ENCODE measurements at regions not wholly inside any gene's neighbourhood (a gene's known extent, or its start where the extent isn't known, plus 50 kb on each side); places are given as distances from the start of the nearest gene placed in this dataset.

- Histone ChIP-seq H2AFZ (ENCODE audit: low read length) (no peak overlapping the region), H3K36me3 (replicated peaks in 1 of 2; ENCODE audit: control insufficient read depth in 2 of 2, insufficient read depth in 2 of 2, low read length in 2 of 2) (no peaks in the 10 kb centered on the region), H4K8ac (ENCODE audit: low read depth, low read length) (no peak overlapping the region), H3K27ac (replicated peaks; ENCODE audit: low read length) (no peak overlapping the region), H3K4me1 (ENCODE audit: control insufficient read depth in 2 of 2, insufficient read depth in 1 of 2, low read depth in 1 of 2, low read length in 2 of 2) (peaks cover 2 to 3% of the 10 kb centered on the region in 2 donors), H3K9me3 (replicated peaks in 1 of 2; ENCODE audit: control insufficient read depth in 2 of 2, insufficient read depth in 1 of 2, low read depth in 1 of 2, low read length in 2 of 2) (peaks cover 3 to 21% of the 10 kb centered on the region in 2 donors), H3K27me3 (ENCODE audit: control insufficient read depth in 3 of 3, insufficient read depth in 3 of 3, low read depth in 1 of 3, low read length in 3 of 3) (no peaks in the 10 kb centered on the region), H3K4me3 (ENCODE audit: low read length in 2 of 2) (no peak overlapping the region), H2BK120ac (ENCODE audit: low read depth, low read length) (no peak overlapping the region), H3K4me2 (ENCODE audit: insufficient read depth, low read length, poor library complexity, severe bottlenecking) (no peak overlapping the region), H2AK5ac (ENCODE audit: low read depth, low read length) (no peak overlapping the region), H3K14ac (ENCODE audit: low read length) (no peak overlapping the region), H2BK15ac (ENCODE audit: low read length) (no peak overlapping the region), H3K9ac (ENCODE audit: low read depth, low read length, poor library complexity) (no peak overlapping the region), H3K18ac (ENCODE audit: low read length) (no peak overlapping the region), H3K4ac (ENCODE audit: low read length) (no peak overlapping the region), H2BK12ac (ENCODE audit: low read length) (no peak overlapping the region), H3K23ac (ENCODE audit: low read depth, low read length, poor library complexity) (no peak overlapping the region), H2BK5ac (ENCODE audit: low read length) (no peak overlapping the region), H4K91ac (ENCODE audit: low read depth, low read length, poor library complexity) (no peak overlapping the region), H3K79me1 (ENCODE audit: low read depth, low read length) (no peaks in the 10 kb centered on the region)
- DNase-seq (ENCODE audit: low spot score), result no peak
Observed at GRCh38 chr4:182068920-182069319, 174.3 kb upstream of the TENM3 start.

GRCh38 chr4:182073278-182073677 lies 169.9 kb upstream of the TENM3 start:
- no peak for DNase-seq (ENCODE audit: low spot score)
- no peak overlapping the region for H3K14ac ChIP-seq (ENCODE audit: low read length)
- H2AK5ac ChIP-seq (ENCODE audit: low read depth, low read length), result no peak overlapping the region
- H4K8ac ChIP-seq (ENCODE audit: low read depth, low read length), result no peak overlapping the region
- no peaks in the 10 kb centered on the region for H3K79me1 ChIP-seq (ENCODE audit: low read depth, low read length)
- peaks cover 3 to 20% of the 10 kb centered on the region in 2 donors for H3K9me3 ChIP-seq (replicated peaks in 1 of 2; ENCODE audit: control insufficient read depth in 2 of 2, insufficient read depth in 1 of 2, low read depth in 1 of 2, low read length in 2 of 2)
- no peak overlapping the region for H2BK5ac ChIP-seq (ENCODE audit: low read length)
- H3K4ac ChIP-seq (ENCODE audit: low read length), result no peak overlapping the region
- peaks cover 0 to 11% of the 10 kb centered on the region in 2 donors for H3K4me1 ChIP-seq (ENCODE audit: control insufficient read depth in 2 of 2, insufficient read depth in 1 of 2, low read depth in 1 of 2, low read length in 2 of 2)
- no CpG with 5 or more reads among the region's 3 CpGs for WGBS, 2 donors (ENCODE audit: extremely low coverage in 2 of 2, insufficient read length in 2 of 2, insufficient replicate concordance in 1 of 2)
- no peak overlapping the region for H3K18ac ChIP-seq (ENCODE audit: low read length)
- no peak overlapping the region for H2BK15ac ChIP-seq (ENCODE audit: low read length)
- no peaks in the 10 kb centered on the region for H3K27me3 ChIP-seq (ENCODE audit: control insufficient read depth in 3 of 3, insufficient read depth in 3 of 3, low read depth in 1 of 3, low read length in 3 of 3)
- no peak overlapping the region for H3K4me3 ChIP-seq (ENCODE audit: low read length in 2 of 2)
- H2AFZ ChIP-seq (ENCODE audit: low read length), result no peak overlapping the region
- no peaks in the 10 kb centered on the region for H3K36me3 ChIP-seq (replicated peaks in 1 of 2; ENCODE audit: control insufficient read depth in 2 of 2, insufficient read depth in 2 of 2, low read length in 2 of 2)
- H2BK12ac ChIP-seq (ENCODE audit: low read length), result no peak overlapping the region
- H4K91ac ChIP-seq (ENCODE audit: low read depth, low read length, poor library complexity), result no peak overlapping the region
- no peak overlapping the region for H3K27ac ChIP-seq (replicated peaks; ENCODE audit: low read length)
- no peak overlapping the region for H3K23ac ChIP-seq (ENCODE audit: low read depth, low read length, poor library complexity)
- H3K4me2 ChIP-seq (ENCODE audit: insufficient read depth, low read length, poor library complexity, severe bottlenecking), result no peak overlapping the region
- H2BK120ac ChIP-seq (ENCODE audit: low read depth, low read length), result no peak overlapping the region
- H3K9ac ChIP-seq (ENCODE audit: low read depth, low read length, poor library complexity), result no peak overlapping the region

GRCh38 chr4:182074139-182074538 lies 169.1 kb upstream of the TENM3 start:
- no peak overlapping the region for H2BK120ac ChIP-seq (ENCODE audit: low read depth, low read length)
- no peak overlapping the region for H3K4me3 ChIP-seq (ENCODE audit: low read length in 2 of 2)
- H3K9ac ChIP-seq (ENCODE audit: low read depth, low read length, poor library complexity), result no peak overlapping the region
- no peak overlapping the region for H3K14ac ChIP-seq (ENCODE audit: low read length)
- DNase-seq (ENCODE audit: low spot score), result no peak
- H3K27me3 ChIP-seq (ENCODE audit: control insufficient read depth in 3 of 3, insufficient read depth in 3 of 3, low read depth in 1 of 3, low read length in 3 of 3), result no peaks in the 10 kb centered on the region
- peak overlapping the region; percentile 78 for H3K27ac ChIP-seq (replicated peaks; ENCODE audit: low read length)
- no CpG with 5 or more reads among the region's 3 CpGs for WGBS, 2 donors (ENCODE audit: extremely low coverage in 2 of 2, insufficient read length in 2 of 2, insufficient replicate concordance in 1 of 2)
- H2AFZ ChIP-seq (ENCODE audit: low read length), result no peak overlapping the region
- H3K36me3 ChIP-seq (replicated peaks in 1 of 2; ENCODE audit: control insufficient read depth in 2 of 2, insufficient read depth in 2 of 2, low read length in 2 of 2), result no peaks in the 10 kb centered on the region
- H3K4me2 ChIP-seq (ENCODE audit: insufficient read depth, low read length, poor library complexity, severe bottlenecking), result no peak overlapping the region
- H2BK5ac ChIP-seq (ENCODE audit: low read length), result no peak overlapping the region
- no peaks in the 10 kb centered on the region for H3K79me1 ChIP-seq (ENCODE audit: low read depth, low read length)
- no peak overlapping the region for H2BK15ac ChIP-seq (ENCODE audit: low read length)
- H4K8ac ChIP-seq (ENCODE audit: low read depth, low read length), result no peak overlapping the region
- peaks cover 0 to 11% of the 10 kb centered on the region in 2 donors for H3K4me1 ChIP-seq (ENCODE audit: control insufficient read depth in 2 of 2, insufficient read depth in 1 of 2, low read depth in 1 of 2, low read length in 2 of 2)
- H3K23ac ChIP-seq (ENCODE audit: low read depth, low read length, poor library complexity), result no peak overlapping the region
- H3K18ac ChIP-seq (ENCODE audit: low read length), result peak overlapping the region; percentile 1
- no peak overlapping the region for H2AK5ac ChIP-seq (ENCODE audit: low read depth, low read length)
- H3K4ac ChIP-seq (ENCODE audit: low read length), result no peak overlapping the region
- H4K91ac ChIP-seq (ENCODE audit: low read depth, low read length, poor library complexity), result no peak overlapping the region
- H3K9me3 ChIP-seq (replicated peaks in 1 of 2; ENCODE audit: control insufficient read depth in 2 of 2, insufficient read depth in 1 of 2, low read depth in 1 of 2, low read length in 2 of 2), result peaks cover 3 to 20% of the 10 kb centered on the region in 2 donors
- no peak overlapping the region for H2BK12ac ChIP-seq (ENCODE audit: low read length)

GRCh38 chr4:182074810-182075209 lies 168.4 kb upstream of the TENM3 start:
- no peak overlapping the region for H3K9ac ChIP-seq (ENCODE audit: low read depth, low read length, poor library complexity)
- no peak overlapping the region for H2AFZ ChIP-seq (ENCODE audit: low read length)
- H2BK5ac ChIP-seq (ENCODE audit: low read length), result no peak overlapping the region
- H3K36me3 ChIP-seq (replicated peaks in 1 of 2; ENCODE audit: control insufficient read depth in 2 of 2, insufficient read depth in 2 of 2, low read length in 2 of 2), result peaks cover 0 to 5% of the 10 kb centered on the region in 2 donors
- H4K91ac ChIP-seq (ENCODE audit: low read depth, low read length, poor library complexity), result no peak overlapping the region
- no peak overlapping the region for H3K4me2 ChIP-seq (ENCODE audit: insufficient read depth, low read length, poor library complexity, severe bottlenecking)
- H3K14ac ChIP-seq (ENCODE audit: low read length), result no peak overlapping the region
- H2BK15ac ChIP-seq (ENCODE audit: low read length), result no peak overlapping the region
- H3K27me3 ChIP-seq (ENCODE audit: control insufficient read depth in 3 of 3, insufficient read depth in 3 of 3, low read depth in 1 of 3, low read length in 3 of 3), result no peaks in the 10 kb centered on the region
- H3K4ac ChIP-seq (ENCODE audit: low read length), result no peak overlapping the region
- no peak overlapping the region for H3K18ac ChIP-seq (ENCODE audit: low read length)
- no CpG with 5 or more reads among the region's 6 CpGs for WGBS, 2 donors (ENCODE audit: extremely low coverage in 2 of 2, insufficient read length in 2 of 2, insufficient replicate concordance in 1 of 2)
- H2BK12ac ChIP-seq (ENCODE audit: low read length), result no peak overlapping the region
- H3K9me3 ChIP-seq (replicated peaks in 1 of 2; ENCODE audit: control insufficient read depth in 2 of 2, insufficient read depth in 1 of 2, low read depth in 1 of 2, low read length in 2 of 2), result peaks cover 3 to 20% of the 10 kb centered on the region in 2 donors
- no peak for DNase-seq (ENCODE audit: low spot score)
- no peak overlapping the region for H2BK120ac ChIP-seq (ENCODE audit: low read depth, low read length)
- H2AK5ac ChIP-seq (ENCODE audit: low read depth, low read length), result no peak overlapping the region
- no peak overlapping the region for H3K23ac ChIP-seq (ENCODE audit: low read depth, low read length, poor library complexity)
- H4K8ac ChIP-seq (ENCODE audit: low read depth, low read length), result no peak overlapping the region
- H3K4me1 ChIP-seq (ENCODE audit: control insufficient read depth in 2 of 2, insufficient read depth in 1 of 2, low read depth in 1 of 2, low read length in 2 of 2), result peaks cover 0 to 13% of the 10 kb centered on the region in 2 donors
- H3K4me3 ChIP-seq (ENCODE audit: low read length in 2 of 2), result no peak overlapping the region
- no peaks in the 10 kb centered on the region for H3K79me1 ChIP-seq (ENCODE audit: low read depth, low read length)
- peak overlapping the region; percentile 78 for H3K27ac ChIP-seq (replicated peaks; ENCODE audit: low read length)

All from neuronal stem cell (in vitro differentiated cells).